RPMI7951 (cell line): ENCODE measurements at regions not wholly inside any gene's neighbourhood (a gene's known extent, or its start where the extent isn't known, plus 50 kb on each side); places are given as distances from the start of the nearest gene placed in this dataset.
"Not testable (repeated sequence)": the region's sequence is repeated elsewhere in the genome, so short reads cannot be mapped to it uniquely, and the experiment has no call there.

ENCODE experiments used
- DNase-seq: peaks from one replicate; pipeline ENCODE4 v3.0.0-alpha.2; 2012; ENCODE audit warnings: low read depth

- no peak for DNase-seq
Observed at GRCh38 chr9:3659647-3660046, 133.8 kb upstream of the RFX3 start.

- no peak for DNase-seq
Observed at GRCh38 chr9:3658964-3659363, 133.2 kb upstream of the RFX3 start.

GRCh38 chr9:3656224-3656623 lies 130.4 kb upstream of the RFX3 start:
- DNase-seq, result no peak

GRCh38 chr9:3650994-3651622 lies 125.3 kb upstream of the RFX3 start:
- DNase-seq, result no peak

GRCh38 chr9:3648722-3649246 lies 123.0 kb upstream of the RFX3 start:
- no peak for DNase-seq

GRCh38 chr9:3648266-3648665 lies 122.5 kb upstream of the RFX3 start:
- no peak for DNase-seq

GRCh38 chr9:3647652-3648051 lies 121.9 kb upstream of the RFX3 start:
- no peak for DNase-seq

- DNase-seq, result no peak
Observed at GRCh38 chr9:3646226-3646625, 120.4 kb upstream of the RFX3 start.

GRCh38 chr9:3642075-3642474 lies 116.3 kb upstream of the RFX3 start:
- DNase-seq, result not testable (repeated sequence)

GRCh38 chr9:3629495-3629894 lies 103.7 kb upstream of the RFX3 start:
- DNase-seq, result no peak

GRCh38 chr9:3628239-3628638 lies 102.4 kb upstream of the RFX3 start:
- no peak for DNase-seq

GRCh38 chr9:3608011-3608410 lies 82.2 kb upstream of the RFX3 start:
- DNase-seq, result no peak

- DNase-seq, result no peak
Observed at GRCh38 chr9:3600672-3601071, 74.9 kb upstream of the RFX3 start.

GRCh38 chr9:3597792-3598191 lies 72.0 kb upstream of the RFX3 start:
- no peak for DNase-seq

GRCh38 chr9:3586066-3586465 lies 60.3 kb upstream of the RFX3 start:
- no peak for DNase-seq

- DNase-seq, result no peak
Observed at GRCh38 chr9:3585606-3586005, 59.8 kb upstream of the RFX3 start.

- peak; percentile 34 for DNase-seq
Observed at GRCh38 chr9:3578786-3579185, 53.0 kb upstream of the RFX3 start.

GRCh38 chr9:3576328-3576727 lies 50.5 kb upstream of the RFX3 start:
- DNase-seq, result no peak

- no peak for DNase-seq
Observed at GRCh38 chr9:3575821-3576220, 50.0 kb upstream of the RFX3 start.
